Neural progenitor cell (in vitro differentiated cells): ENCODE measurements at regions not wholly inside any gene's neighbourhood (a gene's known extent, or its start where the extent isn't known, plus 50 kb on each side); places are given as distances from the start of the nearest gene placed in this dataset.
"Not testable (repeated sequence)": the region's sequence is repeated elsewhere in the genome, so short reads cannot be mapped to it uniquely, and the experiment has no call there.

Source experiments
- CTCF ChIP-seq: fragments of 200-600 bp; sonication (generic); IDR thresholded peaks from 2 replicates; pipeline ENCODE4 v1.5.1; 2017; ENCODE audit warnings: antibody characterized with exemption, mild to moderate bottlenecking
- EZH2 ChIP-seq: fragments of 200-600 bp; sonication (generic); IDR thresholded peaks from 2 replicates; pipeline ENCODE4 v1.6.1; 2017; ENCODE audit warnings: antibody characterized with exemption, mild to moderate bottlenecking, moderate library complexity
- EZH2phosphoT487 ChIP-seq: fragments of 200-600 bp; sonication (generic); IDR thresholded peaks from 2 replicates; pipeline ENCODE4 v1.6.1; 2017; ENCODE audit warnings: antibody characterized with exemption

- TF ChIP-seq EZH2, CTCF, EZH2phosphoT487: not testable (repeated sequence)
These were observed 118.2 kb upstream of the FOLH1 start for GRCh38 chr11:49326651-49327050.
